ENCODE measurements at regions not wholly inside any gene's neighbourhood (a gene's known extent, or its start where the extent isn't known, plus 50 kb on each side); places are given as distances from the start of the nearest gene placed in this dataset.

- H2AFZ ChIP-seq (ENCODE audit: low read depth, low read length, poor library complexity, severe bottlenecking), result no peak overlapping the region
These were observed 412.1 kb upstream of the DPH6 start for GRCh38 chr15:35958021-35958420.

More at GRCh38 chr15:35958021-35958420, 412.1 kb upstream of the DPH6 start:
- H3K4me1 ChIP-seq (ENCODE audit: control insufficient read depth in 1 of 2, insufficient read depth in 2 of 2, low read length in 2 of 2), result no peaks in the 10 kb centered on the region
- no peak overlapping the region for H3K27ac ChIP-seq (ENCODE audit: low read depth, low read length)
- H4K20me1 ChIP-seq (ENCODE audit: insufficient read depth), result no peaks in the 10 kb centered on the region
- no peaks in the 10 kb centered on the region for H3K9me3 ChIP-seq (ENCODE audit: control insufficient read depth in 1 of 2, insufficient read depth in 1 of 2, low read depth in 1 of 2, low read length in 2 of 2)
- CTCF ChIA-PET, result no interaction called here
- no peaks in the 10 kb centered on the region for H3K27me3 ChIP-seq (ENCODE audit: insufficient read depth, low read length)
- DNase-seq (ENCODE audit: low read depth, low spot score) (no peak), ATAC-seq (no peak)
- no TSS peak for BruUV-seq (replicated peaks)
- POLR2A ChIA-PET, result no interaction called here
- no peak overlapping the region for H3K9ac ChIP-seq (ENCODE audit: low read length)
- TF ChIP-seq ELF1 (IDR thresholded peaks at IDR 0.05; ENCODE audit: borderline replicate concordance, low read depth) (no peak), FOSL1 (IDR thresholded peaks at IDR 0.05; ENCODE audit: low read depth) (no peak), SP1 (IDR thresholded peaks at IDR 0.05; ENCODE audit: low read depth) (no peak), RAD21 (IDR thresholded peaks at IDR 0.05; ENCODE audit: low read depth) (no peak), CBX3 (IDR thresholded peaks at IDR 0.05; ENCODE audit: low read depth) (no peak), POLR2A (IDR thresholded peaks at IDR 0.05; ENCODE audit: borderline replicate concordance, extremely low read depth, insufficient read depth, insufficient read length) (no peak), ZFX (IDR thresholded peaks at IDR 0.05) (no peak), EGR1 (IDR thresholded peaks at IDR 0.05; ENCODE audit: low read depth) (no peak), EZH2 (IDR thresholded peaks at IDR 0.05) (no peak), TCF7L2 (IDR thresholded peaks at IDR 0.05; ENCODE audit: borderline replicate concordance, extremely low read depth, insufficient read depth, insufficient read length) (no peak), YY1 (IDR thresholded peaks at IDR 0.05; ENCODE audit: extremely low read depth, insufficient replicate concordance, low read depth, low read length) (no peak)
- TF ChIP-seq, protein P1, sequence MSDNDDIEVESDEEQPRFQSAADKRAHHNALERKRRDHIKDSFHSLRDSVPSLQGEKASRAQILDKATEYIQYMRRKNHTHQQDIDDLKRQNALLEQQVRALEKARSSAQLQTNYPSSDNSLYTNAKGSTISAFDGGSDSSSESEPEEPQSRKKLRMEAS (IDR thresholded peaks at IDR 0.05), result no peak
- TF ChIP-seq, protein P2, sequence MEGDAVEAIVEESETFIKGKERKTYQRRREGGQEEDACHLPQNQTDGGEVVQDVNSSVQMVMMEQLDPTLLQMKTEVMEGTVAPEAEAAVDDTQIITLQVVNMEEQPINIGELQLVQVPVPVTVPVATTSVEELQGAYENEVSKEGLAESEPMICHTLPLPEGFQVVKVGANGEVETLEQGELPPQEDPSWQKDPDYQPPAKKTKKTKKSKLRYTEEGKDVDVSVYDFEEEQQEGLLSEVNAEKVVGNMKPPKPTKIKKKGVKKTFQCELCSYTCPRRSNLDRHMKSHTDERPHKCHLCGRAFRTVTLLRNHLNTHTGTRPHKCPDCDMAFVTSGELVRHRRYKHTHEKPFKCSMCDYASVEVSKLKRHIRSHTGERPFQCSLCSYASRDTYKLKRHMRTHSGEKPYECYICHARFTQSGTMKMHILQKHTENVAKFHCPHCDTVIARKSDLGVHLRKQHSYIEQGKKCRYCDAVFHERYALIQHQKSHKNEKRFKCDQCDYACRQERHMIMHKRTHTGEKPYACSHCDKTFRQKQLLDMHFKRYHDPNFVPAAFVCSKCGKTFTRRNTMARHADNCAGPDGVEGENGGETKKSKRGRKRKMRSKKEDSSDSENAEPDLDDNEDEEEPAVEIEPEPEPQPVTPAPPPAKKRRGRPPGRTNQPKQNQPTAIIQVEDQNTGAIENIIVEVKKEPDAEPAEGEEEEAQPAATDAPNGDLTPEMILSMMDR (IDR thresholded peaks at IDR 0.05 in 2 of 3, conservative IDR thresholded peaks at IDR 0.05 in 1 of 3; ENCODE audit: borderline replicate concordance in 1 of 3, insufficient read depth in 1 of 3, low read depth in 2 of 3, low read length in 2 of 3), result no peak
- TF ChIP-seq, protein P3, sequence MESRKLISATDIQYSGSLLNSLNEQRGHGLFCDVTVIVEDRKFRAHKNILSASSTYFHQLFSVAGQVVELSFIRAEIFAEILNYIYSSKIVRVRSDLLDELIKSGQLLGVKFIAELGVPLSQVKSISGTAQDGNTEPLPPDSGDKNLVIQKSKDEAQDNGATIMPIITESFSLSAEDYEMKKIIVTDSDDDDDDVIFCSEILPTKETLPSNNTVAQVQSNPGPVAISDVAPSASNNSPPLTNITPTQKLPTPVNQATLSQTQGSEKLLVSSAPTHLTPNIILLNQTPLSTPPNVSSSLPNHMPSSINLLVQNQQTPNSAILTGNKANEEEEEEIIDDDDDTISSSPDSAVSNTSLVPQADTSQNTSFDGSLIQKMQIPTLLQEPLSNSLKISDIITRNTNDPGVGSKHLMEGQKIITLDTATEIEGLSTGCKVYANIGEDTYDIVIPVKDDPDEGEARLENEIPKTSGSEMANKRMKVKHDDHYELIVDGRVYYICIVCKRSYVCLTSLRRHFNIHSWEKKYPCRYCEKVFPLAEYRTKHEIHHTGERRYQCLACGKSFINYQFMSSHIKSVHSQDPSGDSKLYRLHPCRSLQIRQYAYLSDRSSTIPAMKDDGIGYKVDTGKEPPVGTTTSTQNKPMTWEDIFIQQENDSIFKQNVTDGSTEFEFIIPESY (IDR thresholded peaks at IDR 0.05; ENCODE audit: extremely low read depth, insufficient replicate concordance, low read length), result no peak
- TF ChIP-seq, protein P4, sequence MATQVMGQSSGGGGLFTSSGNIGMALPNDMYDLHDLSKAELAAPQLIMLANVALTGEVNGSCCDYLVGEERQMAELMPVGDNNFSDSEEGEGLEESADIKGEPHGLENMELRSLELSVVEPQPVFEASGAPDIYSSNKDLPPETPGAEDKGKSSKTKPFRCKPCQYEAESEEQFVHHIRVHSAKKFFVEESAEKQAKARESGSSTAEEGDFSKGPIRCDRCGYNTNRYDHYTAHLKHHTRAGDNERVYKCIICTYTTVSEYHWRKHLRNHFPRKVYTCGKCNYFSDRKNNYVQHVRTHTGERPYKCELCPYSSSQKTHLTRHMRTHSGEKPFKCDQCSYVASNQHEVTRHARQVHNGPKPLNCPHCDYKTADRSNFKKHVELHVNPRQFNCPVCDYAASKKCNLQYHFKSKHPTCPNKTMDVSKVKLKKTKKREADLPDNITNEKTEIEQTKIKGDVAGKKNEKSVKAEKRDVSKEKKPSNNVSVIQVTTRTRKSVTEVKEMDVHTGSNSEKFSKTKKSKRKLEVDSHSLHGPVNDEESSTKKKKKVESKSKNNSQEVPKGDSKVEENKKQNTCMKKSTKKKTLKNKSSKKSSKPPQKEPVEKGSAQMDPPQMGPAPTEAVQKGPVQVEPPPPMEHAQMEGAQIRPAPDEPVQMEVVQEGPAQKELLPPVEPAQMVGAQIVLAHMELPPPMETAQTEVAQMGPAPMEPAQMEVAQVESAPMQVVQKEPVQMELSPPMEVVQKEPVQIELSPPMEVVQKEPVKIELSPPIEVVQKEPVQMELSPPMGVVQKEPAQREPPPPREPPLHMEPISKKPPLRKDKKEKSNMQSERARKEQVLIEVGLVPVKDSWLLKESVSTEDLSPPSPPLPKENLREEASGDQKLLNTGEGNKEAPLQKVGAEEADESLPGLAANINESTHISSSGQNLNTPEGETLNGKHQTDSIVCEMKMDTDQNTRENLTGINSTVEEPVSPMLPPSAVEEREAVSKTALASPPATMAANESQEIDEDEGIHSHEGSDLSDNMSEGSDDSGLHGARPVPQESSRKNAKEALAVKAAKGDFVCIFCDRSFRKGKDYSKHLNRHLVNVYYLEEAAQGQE (IDR thresholded peaks at IDR 0.05; ENCODE audit: low read depth), result no peak
- RAD21 ChIA-PET (ENCODE audit: low non-redundant PET in 1 of 2, low total read pairs in 2 of 2, uncharacterized antibody in 2 of 2, unreplicated experiment in 2 of 2), result no interaction called here
- no peaks in the 10 kb centered on the region for H3K36me3 ChIP-seq (ENCODE audit: control insufficient read depth in 1 of 2, insufficient read depth in 2 of 2, low read length in 2 of 2)
- no peaks in the 10 kb centered on the region for H3K9me2 ChIP-seq (ENCODE audit: insufficient read depth)
- no peak overlapping the region for H3K4me2 ChIP-seq (ENCODE audit: low read length)
- intact Hi-C loops (cut with micrococcal nuclease), result no loop called here
- no peak overlapping the region for H3K4me3 ChIP-seq (replicated peaks in 1 of 2; ENCODE audit: low read depth in 1 of 2, low read length in 2 of 2)
- no peaks in the 10 kb centered on the region for H3K79me2 ChIP-seq (ENCODE audit: insufficient read depth, low read length)

All from HCT116 (cell line).